HG03378 (cell line): ENCODE measurements at regions not wholly inside any gene's neighbourhood (a gene's known extent, or its start where the extent isn't known, plus 50 kb on each side); places are given as distances from the start of the nearest gene placed in this dataset.

ENCODE experiments used
- ATAC-seq: cut with Tn5 transposase; IDR thresholded peaks from one replicate; pipeline ENCODE4 v1.9.1; 2021; ENCODE audit warnings: mild to moderate bottlenecking, moderate library complexity; ENCODE audit not compliant: unreplicated experiment

DNA sequence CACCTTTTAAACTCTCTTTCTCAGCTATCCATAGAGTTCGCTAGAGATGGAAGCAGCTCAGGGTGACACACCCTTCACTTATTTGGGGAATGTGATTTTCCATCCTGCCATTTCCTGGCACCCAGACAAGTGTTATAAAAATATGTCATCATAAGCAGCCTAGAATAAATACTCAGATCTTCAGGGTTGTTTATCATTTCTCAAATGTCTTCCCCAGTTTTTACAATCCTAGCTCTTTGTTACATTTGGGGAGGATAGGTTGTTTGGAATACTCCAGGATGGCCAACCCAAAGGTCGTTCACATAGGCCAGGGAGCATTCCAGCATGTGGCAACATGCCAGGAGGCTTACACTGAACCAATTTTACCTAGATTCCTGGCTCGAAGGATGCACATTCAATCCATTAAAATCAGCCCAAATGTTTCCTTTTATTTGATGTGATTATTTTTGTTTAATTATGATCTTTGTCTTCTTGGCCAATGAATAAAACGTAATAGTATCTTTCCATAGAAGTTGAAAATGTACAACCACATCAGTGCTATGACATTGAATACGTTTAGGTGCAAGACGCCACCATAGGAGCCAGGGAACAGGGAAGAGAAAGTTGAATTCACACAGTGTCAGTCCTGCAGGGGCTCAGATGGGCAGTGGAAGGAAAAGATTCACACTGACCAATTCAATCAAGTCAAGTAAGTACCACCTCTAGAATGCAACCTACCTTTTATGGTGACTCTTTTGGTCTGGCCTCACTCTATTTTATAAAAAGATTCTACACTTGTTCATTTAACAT lies 537.7 kb upstream of the MDFIC2 start:
- no peak for ATAC-seq

DNA sequence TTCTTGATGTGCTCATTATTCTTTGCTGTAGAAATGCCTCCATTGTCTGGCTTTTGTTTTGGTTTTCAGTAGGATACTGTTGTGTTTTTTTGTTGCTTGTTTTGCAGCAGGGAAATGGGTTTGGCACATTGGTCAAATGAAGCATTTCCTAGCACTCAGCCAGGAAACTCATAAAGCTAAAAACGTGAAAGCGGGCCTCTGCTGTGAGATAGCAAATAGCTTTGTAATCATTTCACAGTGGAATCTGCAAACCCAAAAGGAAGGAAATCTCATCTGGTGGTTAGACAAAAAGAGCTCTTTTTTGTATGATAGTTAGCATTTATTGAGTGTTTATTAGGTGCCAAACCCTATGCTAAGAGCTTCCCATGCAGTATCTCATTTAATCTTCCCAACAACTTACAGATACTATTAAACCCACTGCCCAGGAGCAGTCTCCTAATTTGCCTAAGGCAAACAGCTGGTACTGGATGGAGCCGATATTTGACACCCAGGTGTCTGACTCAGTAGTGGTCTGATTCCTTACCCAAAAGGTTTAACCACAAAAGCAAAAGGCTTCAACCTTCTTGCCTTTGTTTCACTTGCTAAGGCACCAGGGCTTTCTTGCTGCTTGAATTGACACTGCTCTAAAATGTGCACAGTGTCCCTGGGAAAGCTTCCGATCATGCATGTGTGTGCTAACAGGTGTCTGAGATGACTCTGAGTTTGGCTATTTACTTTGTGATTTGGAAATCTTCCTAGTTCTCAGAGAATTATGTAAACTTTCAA lies 527.9 kb upstream of the MDFIC2 start:
- no peak for ATAC-seq

DNA sequence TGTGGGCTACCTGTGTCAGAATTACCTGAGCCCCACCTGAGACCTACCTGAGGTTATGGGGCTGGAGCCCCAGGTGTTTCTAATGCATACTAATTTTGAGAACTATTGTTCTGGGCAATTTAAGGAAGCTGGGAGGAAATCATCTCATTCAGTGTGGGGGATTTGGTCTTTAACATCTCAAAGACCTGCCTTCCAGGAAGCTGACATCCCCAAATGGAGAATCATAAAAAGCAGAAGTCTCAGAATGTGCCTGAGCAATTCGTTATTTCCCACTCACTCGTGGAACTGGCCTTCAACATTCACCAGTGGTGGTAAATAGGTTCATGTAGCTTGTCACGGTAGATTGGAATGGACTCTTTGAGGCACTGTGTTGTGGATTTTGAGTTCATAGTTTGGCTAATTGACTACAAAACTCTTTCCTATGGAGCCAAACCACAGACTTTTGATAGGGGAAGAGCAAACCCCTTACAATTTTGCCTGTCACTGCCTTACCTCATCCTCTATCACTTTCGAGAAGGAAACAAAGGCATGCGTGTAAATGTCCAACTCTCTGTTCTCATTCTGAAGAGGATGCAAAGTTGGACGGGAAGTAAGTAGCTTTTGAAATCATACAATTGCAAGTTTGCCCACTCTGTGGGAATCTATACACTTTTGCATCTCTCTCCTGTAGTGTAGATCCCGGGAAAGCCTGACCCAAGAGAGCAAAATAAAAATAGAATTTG lies 521.0 kb upstream of the MDFIC2 start:
- ATAC-seq, result no peak

DNA sequence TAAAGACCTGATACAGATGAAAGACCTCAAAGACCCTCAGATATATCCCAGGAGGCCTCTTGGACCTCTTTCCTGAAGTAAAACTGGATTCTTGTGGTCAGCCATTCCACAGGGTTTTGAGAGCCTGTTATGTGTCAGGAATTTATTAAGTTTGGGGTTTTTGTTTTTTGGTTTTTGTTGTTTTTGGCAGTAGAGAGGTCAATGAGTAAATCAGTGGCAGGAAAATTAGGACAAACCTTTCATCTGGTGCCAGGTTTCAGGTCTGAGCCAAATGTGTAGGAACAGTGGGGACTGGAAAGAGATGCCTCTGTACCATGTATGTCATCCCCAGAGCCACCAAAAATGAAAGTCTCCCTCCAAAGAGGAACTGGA lies 520.4 kb upstream of the MDFIC2 start:
- no peak for ATAC-seq

DNA sequence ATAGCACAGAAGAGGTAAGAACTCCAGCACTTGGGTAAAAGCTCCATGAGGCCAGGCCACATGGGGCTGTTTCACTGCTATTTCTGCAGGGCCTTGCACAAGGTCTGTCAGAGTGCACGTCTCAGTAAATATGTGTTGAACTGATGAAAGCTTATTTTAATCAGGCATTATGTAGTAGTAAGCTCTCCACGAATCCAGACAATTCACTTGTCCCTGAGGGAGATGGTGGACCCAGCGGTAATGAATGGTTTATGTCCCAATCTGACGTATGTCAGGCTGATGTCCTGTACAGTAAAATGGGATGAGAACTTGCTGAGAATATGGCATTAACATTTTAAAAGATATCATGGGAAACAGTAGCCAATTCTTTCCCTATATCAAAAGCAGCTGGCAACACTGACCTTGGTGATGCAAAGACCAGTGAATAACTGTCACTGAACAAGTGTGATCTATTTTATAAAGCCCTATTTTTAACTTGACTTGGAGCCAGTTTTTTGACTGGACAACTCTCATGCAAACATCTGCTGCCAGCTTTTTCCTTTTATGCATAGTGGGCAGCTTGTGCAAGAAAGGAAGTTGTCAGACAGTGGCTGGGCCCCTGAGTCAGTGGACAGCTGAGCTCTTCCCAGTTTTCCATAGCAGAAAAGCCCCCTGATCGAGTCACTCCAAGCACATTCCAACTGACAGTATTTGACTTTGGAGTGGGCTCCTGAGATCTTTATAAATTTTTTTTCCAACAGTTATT lies 519.8 kb upstream of the MDFIC2 start:
- no peak for ATAC-seq

DNA sequence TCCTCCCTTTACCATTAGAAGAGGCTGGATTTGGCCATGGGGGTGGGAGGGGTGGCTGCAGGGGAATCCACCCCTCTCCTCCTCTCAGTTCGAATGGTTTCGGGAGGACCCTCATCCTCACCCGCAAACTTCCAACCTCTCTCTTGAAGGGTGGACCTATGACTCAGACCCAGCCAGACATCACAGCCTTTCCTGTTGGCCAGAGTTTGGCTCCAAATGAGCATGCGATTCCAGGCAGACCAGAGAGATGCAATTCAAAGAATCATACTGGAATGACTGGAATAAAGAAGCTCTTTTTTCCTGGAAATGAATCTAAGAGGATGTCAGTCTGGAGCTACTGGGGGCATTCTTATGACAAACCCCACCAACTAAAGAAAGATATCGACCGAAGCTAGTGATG lies 516.7 kb upstream of the MDFIC2 start:
- no peak for ATAC-seq

DNA sequence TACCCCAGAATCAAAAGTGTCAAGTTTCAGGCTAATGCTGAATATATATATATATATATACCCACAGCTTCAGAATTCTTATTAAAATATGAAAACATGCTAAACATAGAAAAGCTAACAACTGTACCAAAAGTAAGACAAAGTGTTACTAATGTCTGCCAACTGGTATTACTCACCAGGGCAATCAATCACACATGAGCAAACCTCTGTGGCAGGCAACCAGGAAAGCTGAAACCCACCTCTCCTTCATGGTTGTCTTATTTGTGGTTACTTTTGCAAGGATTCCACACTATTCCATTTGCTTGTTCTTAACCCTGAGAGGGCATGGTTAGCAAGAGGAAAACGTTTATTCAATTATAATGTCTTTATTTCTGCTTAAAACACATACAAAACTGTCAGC lies 512.3 kb upstream of the MDFIC2 start:
- ATAC-seq, result no peak

DNA sequence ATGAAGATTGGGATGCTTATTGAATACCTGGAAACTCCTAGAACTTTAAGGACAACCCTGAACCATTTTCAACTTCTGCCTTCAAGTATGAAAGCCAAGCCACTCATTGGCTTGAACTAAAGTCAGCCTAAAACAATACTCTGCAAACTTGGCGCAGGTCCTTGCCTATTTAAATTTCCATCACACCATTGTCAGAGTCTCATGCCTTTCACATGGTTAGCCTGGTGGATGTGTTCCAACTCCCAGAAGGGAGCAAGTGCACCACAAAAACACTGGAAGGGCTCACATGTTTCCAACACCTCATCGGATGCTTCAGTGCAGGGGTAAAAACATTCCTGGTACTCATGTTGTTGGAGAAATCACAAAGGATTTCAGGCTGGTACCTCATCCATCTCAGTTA lies 511.6 kb upstream of the MDFIC2 start:
- no peak for ATAC-seq

DNA sequence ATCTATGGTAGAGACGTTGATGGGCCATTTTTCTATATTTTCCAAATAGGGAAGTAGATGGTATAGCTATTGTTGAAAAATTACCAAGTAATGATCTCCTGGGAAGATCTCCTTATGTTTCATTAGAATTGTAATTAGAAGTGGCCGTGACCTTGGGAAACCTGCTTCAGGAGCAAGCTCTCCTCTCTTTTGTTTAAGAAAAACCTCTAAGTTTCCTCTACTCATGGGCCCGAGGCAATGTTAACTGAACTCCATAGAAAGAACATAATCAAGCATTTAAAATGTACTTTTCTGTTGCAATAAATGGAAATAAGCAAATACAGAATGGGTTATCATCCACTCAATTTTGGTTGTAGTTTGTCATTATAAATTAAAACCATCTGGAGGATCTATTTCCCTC lies 511.2 kb upstream of the MDFIC2 start:
- no peak for ATAC-seq

DNA sequence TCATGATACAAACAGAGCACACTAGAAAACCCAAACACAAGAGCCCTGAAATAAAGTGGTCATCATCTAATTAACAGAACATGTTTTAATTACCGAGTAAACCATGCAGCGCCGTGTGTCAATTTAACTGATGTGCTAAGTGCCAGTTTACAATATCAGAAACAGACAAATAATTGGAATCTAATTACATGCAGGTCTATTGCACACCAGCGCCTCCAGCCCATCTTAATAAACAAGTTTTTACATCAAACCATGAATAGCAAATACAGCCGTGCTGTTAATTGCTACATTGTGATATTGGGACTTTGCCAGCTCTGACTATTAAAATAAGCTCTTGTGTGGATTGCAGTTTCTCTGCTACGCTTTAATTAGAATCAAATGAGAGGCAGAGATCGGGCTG lies 510.2 kb upstream of the MDFIC2 start:
- ATAC-seq, result no peak

DNA sequence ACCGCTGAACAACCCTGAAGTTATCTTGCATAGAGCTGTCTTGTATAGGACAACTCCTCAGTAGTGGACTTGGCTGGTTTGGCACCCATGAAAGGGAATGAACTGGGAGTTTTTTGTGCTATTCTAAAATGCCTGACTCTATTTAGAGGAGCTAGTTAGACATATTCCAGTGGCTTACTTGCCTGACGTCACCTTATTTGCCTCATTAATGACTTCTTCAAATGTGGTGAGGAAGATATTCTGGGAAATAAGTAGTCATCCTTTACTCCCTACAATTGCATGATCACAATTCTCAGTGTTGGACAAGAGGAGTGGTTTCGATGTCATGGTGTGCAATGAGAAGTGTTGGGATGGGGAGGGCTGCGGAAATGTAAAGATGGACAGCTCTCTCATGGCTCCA lies 509.2 kb upstream of the MDFIC2 start:
- no peak for ATAC-seq

DNA sequence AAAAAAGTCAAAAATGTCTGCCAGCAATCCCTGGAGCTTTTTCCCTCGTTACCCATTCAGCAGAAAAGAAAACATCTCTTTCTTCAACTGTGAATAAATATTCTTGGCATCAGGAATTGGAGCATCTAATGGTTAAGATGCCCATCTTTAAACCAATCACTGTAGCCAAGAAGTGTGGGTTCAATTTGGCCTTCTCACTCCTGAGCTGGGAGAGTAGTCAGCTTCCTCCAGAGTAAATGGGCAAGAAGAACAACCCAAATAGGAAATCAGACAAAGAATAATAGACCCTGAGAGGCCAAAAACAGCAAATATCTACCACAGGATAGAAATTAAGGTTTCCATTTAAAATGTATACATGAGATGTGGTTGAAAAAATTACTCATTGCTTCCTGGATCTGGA lies 508.0 kb upstream of the MDFIC2 start:
- no peak for ATAC-seq

DNA sequence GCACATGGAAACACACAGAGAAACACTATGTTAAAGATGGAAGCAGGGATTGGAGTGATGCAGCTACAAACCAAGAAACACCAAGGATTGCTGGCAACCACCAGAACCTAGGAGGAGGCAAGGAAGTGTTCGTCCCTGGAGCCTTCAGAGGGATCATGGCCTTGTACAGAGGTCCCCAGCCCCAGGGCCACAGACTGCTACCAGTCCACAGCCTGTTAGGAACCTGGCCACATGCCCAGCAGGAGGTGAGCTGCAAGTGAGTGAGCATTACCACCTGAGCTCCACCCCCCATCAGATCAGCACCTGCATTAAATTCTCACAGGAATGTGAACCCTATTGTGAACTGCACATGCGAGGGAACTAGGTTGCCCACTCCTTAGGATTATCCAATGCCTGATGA lies 505.7 kb upstream of the MDFIC2 start:
- no peak for ATAC-seq

DNA sequence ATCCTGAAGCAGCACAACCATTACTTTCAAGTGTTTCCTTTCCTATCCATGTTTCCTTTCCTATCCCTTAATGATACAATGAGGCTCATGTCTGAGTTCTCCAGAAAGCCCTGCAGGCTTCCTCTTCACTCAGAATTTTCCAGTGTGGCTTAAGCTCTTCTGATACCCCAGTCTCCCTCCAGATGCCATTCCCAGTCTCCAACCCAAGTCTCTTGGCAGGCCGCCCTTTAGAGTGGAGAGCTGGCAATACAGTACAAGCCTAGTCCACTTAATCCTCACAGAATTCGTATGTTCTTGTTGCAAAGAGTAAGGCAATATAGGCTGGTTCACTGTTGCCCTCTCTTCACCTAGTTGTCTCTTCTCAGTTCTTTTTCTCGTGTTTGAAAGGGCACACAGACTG lies 503.9 kb upstream of the MDFIC2 start:
- ATAC-seq, result no peak

DNA sequence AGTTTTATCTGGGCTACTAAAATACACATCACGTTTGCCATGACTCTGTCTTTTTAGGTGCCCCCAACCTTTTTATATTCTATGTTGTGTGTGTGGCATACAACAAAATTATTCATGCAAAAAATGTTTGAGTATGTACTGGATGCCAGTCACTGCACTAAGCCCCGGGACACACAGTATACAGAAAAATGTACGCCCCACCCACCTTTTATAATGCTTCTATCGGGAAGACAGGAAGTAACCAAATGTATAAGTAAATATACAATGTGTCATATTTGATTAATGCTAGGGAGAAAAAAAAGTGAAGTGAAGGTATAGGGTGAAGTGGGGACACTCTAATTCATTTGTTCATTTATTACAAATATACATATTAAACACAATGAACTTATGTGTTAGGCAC lies 503.4 kb upstream of the MDFIC2 start:
- no peak for ATAC-seq

DNA sequence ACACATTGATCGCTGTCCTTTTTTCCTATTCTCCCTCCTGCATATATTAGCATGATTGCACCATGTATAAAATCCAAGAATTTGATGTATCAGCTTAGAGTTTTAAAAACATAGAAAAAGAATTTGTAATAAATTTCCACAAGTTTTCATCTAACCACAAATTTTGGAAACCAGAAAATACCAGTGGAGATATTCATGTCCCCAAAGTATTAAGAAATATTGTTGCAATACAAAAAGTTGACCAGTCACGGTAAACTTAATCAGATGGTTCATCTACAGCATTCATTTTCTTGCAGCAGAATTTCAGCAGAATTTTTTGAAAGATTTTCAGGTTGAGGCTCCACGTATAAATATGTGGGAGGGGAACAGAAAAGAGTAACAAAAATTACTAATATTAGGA lies 500.9 kb upstream of the MDFIC2 start:
- ATAC-seq, result no peak

DNA sequence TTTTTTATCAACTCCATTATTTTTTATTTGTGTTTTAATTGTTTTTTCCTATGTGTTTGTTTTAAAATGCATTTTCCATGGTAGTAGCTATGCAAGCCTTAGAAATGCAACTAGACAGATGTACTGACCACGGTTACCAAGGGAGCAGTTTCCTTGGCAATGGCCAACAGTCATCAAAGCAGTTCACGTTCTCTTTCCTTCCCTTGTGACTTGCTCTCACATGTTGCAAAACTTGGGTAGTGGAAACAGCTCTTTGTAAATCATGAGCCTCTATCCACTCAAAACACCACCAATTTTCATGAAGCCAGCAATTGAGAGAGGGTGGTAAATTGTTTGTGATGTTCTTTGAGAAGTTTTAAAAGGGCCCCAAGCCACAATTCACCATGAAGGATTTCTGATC lies 499.4 kb upstream of the MDFIC2 start:
- ATAC-seq, result no peak

DNA sequence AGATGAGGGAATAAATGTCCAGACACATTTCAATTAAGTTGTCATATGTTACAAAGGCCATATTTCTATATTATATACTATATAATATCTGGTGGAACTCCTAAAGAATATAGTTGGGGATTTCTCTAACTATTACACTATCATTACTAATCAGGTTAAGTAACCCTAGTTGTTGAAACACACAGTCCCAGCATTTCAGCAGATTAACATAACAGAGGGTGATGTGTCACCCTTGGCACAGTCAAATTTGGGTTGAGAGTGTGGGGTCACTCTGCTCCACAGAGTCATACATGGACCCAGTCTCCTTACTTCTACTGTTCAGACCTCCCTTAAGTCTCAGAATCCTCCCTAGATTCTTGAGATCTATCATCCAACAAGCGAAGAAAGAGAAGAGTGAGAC lies 496.4 kb upstream of the MDFIC2 start:
- ATAC-seq, result no peak

DNA sequence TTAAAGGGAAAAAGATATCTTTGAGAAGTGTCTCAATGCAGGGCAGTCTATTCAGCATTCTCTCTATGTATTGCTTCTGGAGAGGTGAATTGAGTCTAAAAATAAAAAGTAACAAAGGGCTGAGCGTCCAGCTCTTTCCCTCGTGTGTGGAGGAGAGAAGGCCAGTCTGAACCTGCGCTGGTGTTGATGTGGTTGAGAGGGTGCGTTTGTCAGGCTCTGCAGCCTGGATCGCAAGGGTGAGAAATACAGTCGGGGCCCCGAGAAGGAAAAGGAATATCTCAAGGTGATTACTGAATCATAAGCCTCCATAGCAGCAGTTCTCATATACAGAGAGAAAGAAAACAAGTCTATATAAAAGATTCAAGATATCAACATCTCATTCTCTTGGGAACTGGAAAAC lies 494.1 kb upstream of the MDFIC2 start:
- no peak for ATAC-seq

DNA sequence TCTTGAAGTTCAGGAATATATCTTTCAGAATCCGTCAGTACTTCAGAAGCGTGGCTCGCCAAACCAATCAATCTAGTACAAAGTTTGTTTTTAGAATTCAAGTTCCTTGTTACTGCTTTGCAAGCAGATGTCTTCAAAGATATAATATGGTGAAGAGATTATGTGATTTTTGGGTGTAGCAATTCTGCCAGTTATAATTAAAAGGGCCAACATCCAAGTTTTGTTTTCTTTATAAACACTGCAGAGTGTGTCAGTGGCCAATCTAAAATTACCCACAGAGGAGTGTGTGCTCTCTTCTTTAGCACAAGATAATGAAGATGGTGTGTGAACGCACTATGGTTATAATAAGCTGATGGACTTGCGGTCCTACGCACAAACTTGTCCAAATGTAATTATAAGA lies 493.6 kb upstream of the MDFIC2 start:
- no peak for ATAC-seq
